HCT116 (cell line): ENCODE measurements at regions not wholly inside any gene's neighbourhood (a gene's known extent, or its start where the extent isn't known, plus 50 kb on each side); places are given as distances from the start of the nearest gene placed in this dataset.

Experiments used
- ATAC-seq: fragments of 200-7000 bp; cut with Tn5 transposase; 2 replicates; pipeline ENCODE4 v1.9.1; 2020; ENCODE audit warnings: mild to moderate bottlenecking, moderate library complexity
- BruUV-seq: library from RNA; stranded (reverse); fragments of 400-500 nt; replicated peaks from 2 replicates; lab custom pipeline; 2021; lab: Mats Ljungman, UMichigan
- CTCF ChIA-PET: fragments of 300-600 bp; sonication (Branson Sonifier 250); formaldehyde crosslinking; loops from one replicate; lab custom pipeline; 2021; ENCODE audit warnings: antibody characterized with exemption; lab: Charles Lee
- POLR2A ChIA-PET: fragments of 300-600, 350-600 bp; sonication (Branson Sonifier 250); formaldehyde crosslinking; loops from one replicate; lab custom pipeline; 2021; ENCODE audit warnings: antibody characterized with exemption; lab: Charles Lee
- RAD21 ChIA-PET, 2 experiments: fragments of 300-600 bp; sonication (Branson Sonifier 250); formaldehyde crosslinking; loops; one replicate each; lab custom pipeline; 2023; ENCODE audit warnings: low total read pairs in 2 of 2; ENCODE audit not compliant: uncharacterized antibody in 2 of 2, unreplicated experiment in 2 of 2, low non-redundant PET in 1 of 2; lab: Charles Lee
- DNase-seq: peaks from one replicate; pipeline ENCODE4 v3.0.0-alpha.2; 2010; ENCODE audit warnings: low read depth, low spot score
- H2AFZ ChIP-seq: fragments of 200-600 bp; shearing (Covaris generic), sonication (generic); 2 replicates; pipeline ENCODE4 v1.6.1; 2017; ENCODE audit warnings: low read depth, mixed run types, mixed read lengths, antibody characterized with exemption, low read length; ENCODE audit not compliant: poor library complexity, severe bottlenecking
- H3K27ac ChIP-seq: 2 replicates; pipeline ENCODE4 v1.5.1; 2012; ENCODE audit warnings: low read depth, low read length
- H3K27me3 ChIP-seq: fragments of 200-600 bp; sonication (generic); 2 replicates; pipeline ENCODE4 v1.6.1; 2016; ENCODE audit warnings: mixed run types, low read length, mixed read lengths; ENCODE audit not compliant: insufficient read depth
- H3K36me3 ChIP-seq, 2 experiments: fragments of 200-500 bp in 1 of 2; fragments of 200-600 bp in 1 of 2; sonication (Bioruptor generic) in 1 of 2; sonication (generic) in 1 of 2; 2 replicates each; pipeline versions ENCODE4 v1.5.1 to v1.6.1; 2014 to 2016; ENCODE audit warnings: low read length in 2 of 2, inconsistent platforms in 1 of 2, mixed read lengths in 1 of 2, mixed run types in 1 of 2; ENCODE audit not compliant: insufficient read depth in 2 of 2, control insufficient read depth in 1 of 2
- H3K4me1 ChIP-seq, 2 experiments: fragments of 200-600 bp in 1 of 2; sonication (generic) in 1 of 2; 2 replicates each; pipeline versions ENCODE4 v1.5.1 to v1.6.1; 2012 to 2017; ENCODE audit warnings: low read length in 2 of 2, inconsistent platforms in 1 of 2, mild to moderate bottlenecking in 1 of 2, mixed read lengths in 1 of 2, mixed run types in 1 of 2, moderate library complexity in 1 of 2; ENCODE audit not compliant: insufficient read depth in 2 of 2, control insufficient read depth in 1 of 2
- H3K4me2 ChIP-seq: fragments of 200-600 bp; sonication (generic); 2 replicates; pipeline ENCODE4 v1.6.1; 2017; ENCODE audit warnings: mixed run types, low read length, mixed read lengths
- H3K4me3 ChIP-seq, 2 experiments: fragments of 200-600 bp in 1 of 2; sonication (generic) in 1 of 2; replicated peaks in 1 of 2; 2 replicates each; pipeline ENCODE4 v1.5.1; 2011 to 2016; ENCODE audit warnings: low read length in 2 of 2, control low read depth in 1 of 2, low read depth in 1 of 2, mild to moderate bottlenecking in 1 of 2, mixed read lengths in 1 of 2, mixed run types in 1 of 2
- H3K79me2 ChIP-seq: fragments of 200-600 bp; sonication (generic); 2 replicates; pipeline ENCODE4 v1.6.1; 2017; ENCODE audit warnings: mild to moderate bottlenecking, mixed run types, low read length, moderate library complexity, mixed read lengths; ENCODE audit not compliant: insufficient read depth
- H3K9ac ChIP-seq: fragments of 200-600 bp; sonication (generic); 2 replicates; pipeline ENCODE4 v1.6.1; 2016; ENCODE audit warnings: low read length, mixed read lengths
- H3K9me2 ChIP-seq: fragments of 200-600 bp; sonication (generic), shearing (Covaris generic); 2 replicates; pipeline ENCODE4 v1.6.1; 2017; ENCODE audit warnings: mixed run types, mild to moderate bottlenecking, moderate library complexity; ENCODE audit not compliant: insufficient read depth
- H3K9me3 ChIP-seq, 2 experiments: fragments of 200-500 bp in 1 of 2; fragments of 200-600 bp in 1 of 2; sonication (Bioruptor generic) in 1 of 2; sonication (generic) in 1 of 2; 2 replicates each; pipeline ENCODE4 v1.6.1; 2014 to 2017; ENCODE audit warnings: low read length in 2 of 2, mixed read lengths in 2 of 2, inconsistent platforms in 1 of 2, low read depth in 1 of 2, mild to moderate bottlenecking in 1 of 2, mixed run types in 1 of 2, moderate library complexity in 1 of 2; ENCODE audit not compliant: control insufficient read depth in 1 of 2, insufficient read depth in 1 of 2
- H4K20me1 ChIP-seq: fragments of 200-600 bp; sonication (generic), shearing (Covaris generic); 2 replicates; pipeline ENCODE4 v1.6.1; 2017; ENCODE audit warnings: mixed run types, mild to moderate bottlenecking, moderate library complexity; ENCODE audit not compliant: insufficient read depth
- FOSL1 ChIP-seq: IDR thresholded peaks from 2 replicates; pipeline ENCODE4 v1.6.1; 2012; ENCODE audit warnings: low read depth
- SRF ChIP-seq: IDR thresholded peaks from 2 replicates; pipeline ENCODE4 v1.6.1; 2012; ENCODE audit warnings: low read depth
- TCF7L2 ChIP-seq: IDR thresholded peaks from 2 replicates; pipeline ENCODE4 v1.7.0; 2011; ENCODE audit warnings: borderline replicate concordance, inconsistent platforms; ENCODE audit not compliant: insufficient read depth, insufficient read length; ENCODE audit errors: extremely low read depth
- ZFX ChIP-seq: fragments of 450-650 bp; IDR thresholded peaks from 2 replicates; pipeline ENCODE4 v1.6.1; 2017
- intact Hi-C: fragments of 100-400 bp; cut with micrococcal nuclease; formaldehyde crosslinking; loops from 2 replicates; pipeline ENCODE4 v1.10.0; 2022

GRCh38 chr3:137165117-137165806 is 207.5 kb downstream of the IL20RB start:
- ChIA-PET CTCF (no interaction called here), RAD21 (no interaction called here), POLR2A (no interaction called here)
- H3K27me3 ChIP-seq = peaks cover 10% of the 10 kb centered on the region
- TF ChIP-seq FOSL1 = 0 out of 2 replicates have a peak, but pooled peaks have one; percentile 22
- TF ChIP-seq TCF7L2 = no peak
- H3K4me3 ChIP-seq = no peak overlapping the region
- no peak overlapping the region for H3K9ac ChIP-seq
- intact Hi-C loops = no loop called here
- H3K9me2 ChIP-seq = no peaks in the 10 kb centered on the region
- peaks cover 0 to 5% of the 10 kb centered on the region in 2 experiments; a peak in 1 of 4 replicates for H3K4me1 ChIP-seq
- peak; percentile 79 for ATAC-seq
- H3K36me3 ChIP-seq = no peaks in the 10 kb centered on the region
- no TSS peak for BruUV-seq
- H3K27ac ChIP-seq = no peak overlapping the region
- no peaks in the 10 kb centered on the region for H3K9me3 ChIP-seq
- no peaks in the 10 kb centered on the region for H3K79me2 ChIP-seq
- H4K20me1 ChIP-seq = no peaks in the 10 kb centered on the region
- DNase-seq = no peak
- no peak overlapping the region for H3K4me2 ChIP-seq
- H2AFZ ChIP-seq = no peak overlapping the region

- intact Hi-C loops = no loop called here
- Histone ChIP-seq H4K20me1 (no peaks in the 10 kb centered on the region), H3K4me1 (no peaks in the 10 kb centered on the region), H3K9ac (no peak overlapping the region), H3K27ac (no peak overlapping the region), H2AFZ (no peak overlapping the region), H3K9me2 (no peaks in the 10 kb centered on the region), H3K4me2 (no peak overlapping the region), H3K79me2 (no peaks in the 10 kb centered on the region), H3K9me3 (no peaks in the 10 kb centered on the region), H3K27me3 (no peaks in the 10 kb centered on the region; the same call in 1 of the 2 replicates), H3K36me3 (no peaks in the 10 kb centered on the region), H3K4me3 (no peak overlapping the region)
- ChIA-PET POLR2A (no interaction called here), RAD21 (no interaction called here), CTCF (no interaction called here)
- ATAC-seq = no peak
- no peak for TF ChIP-seq ZFX
- TF ChIP-seq SRF = 0 out of 2 replicates have a peak, but pooled peaks have one; percentile 20
- no peak for DNase-seq
- no TSS peak for BruUV-seq
These were observed 214.2 kb downstream of the IL20RB start for GRCh38 chr3:137171834-137172603.
